OCI-LY7 (cell line): ENCODE measurements at regions not wholly inside any gene's neighbourhood (a gene's known extent, or its start where the extent isn't known, plus 50 kb on each side); places are given as distances from the start of the nearest gene placed in this dataset.

ENCODE experiments used
- BruUV-seq: library from RNA; stranded (reverse); fragments of 400-500 nt; replicated peaks from 2 replicates; lab custom pipeline; 2021; lab: Mats Ljungman, UMichigan
- CTCF ChIA-PET: fragments of 300-600 bp; sonication (Branson Sonifier 250); formaldehyde crosslinking; loops from one replicate; lab custom pipeline; 2022; ENCODE audit warnings: antibody characterized with exemption; ENCODE audit not compliant: unreplicated experiment; lab: Charles Lee
- POLR2A ChIA-PET: fragments of 300-600 bp; sonication (Branson Sonifier 250); formaldehyde crosslinking; loops from one replicate; lab custom pipeline; 2022; ENCODE audit warnings: antibody characterized with exemption; lab: Charles Lee
- DNase-seq: peaks from one replicate; pipeline ENCODE4 v3.0.0-alpha.2; 2015; ENCODE audit warnings: low spot score
- H2AFZ ChIP-seq: fragments of 200-600 bp; sonication (generic), shearing (Covaris generic); 2 replicates; pipeline ENCODE4 v1.6.1; 2014; ENCODE audit warnings: mild to moderate bottlenecking, antibody characterized with exemption, low read length, moderate library complexity
- H3K27ac ChIP-seq: fragments of 200-600 bp; sonication (generic); 2 replicates; pipeline ENCODE4 v1.5.1; 2014; ENCODE audit warnings: mixed run types, low read depth, mild to moderate bottlenecking, moderate library complexity, low read length, inconsistent platforms; ENCODE audit not compliant: poor library complexity, severe bottlenecking
- H3K36me3 ChIP-seq: fragments of 200-600 bp; sonication (generic); 2 replicates; pipeline ENCODE4 v1.6.1; 2014; ENCODE audit warnings: mild to moderate bottlenecking, antibody characterized with exemption, low read length, moderate library complexity, mixed read lengths; ENCODE audit not compliant: insufficient read depth
- H3K4me1 ChIP-seq: fragments of 200-600 bp; sonication (generic); 2 replicates; pipeline ENCODE4 v1.5.1; 2014; ENCODE audit warnings: mild to moderate bottlenecking, low read length; ENCODE audit not compliant: insufficient read depth, poor library complexity, severe bottlenecking
- H3K4me2 ChIP-seq: fragments of 200-600 bp; sonication (generic); 2 replicates; pipeline ENCODE4 v1.6.1; 2014; ENCODE audit warnings: mild to moderate bottlenecking, low read length
- H3K4me3 ChIP-seq: fragments of 200-600 bp; sonication (generic); 2 replicates; pipeline ENCODE4 v1.5.1; 2014; ENCODE audit warnings: mild to moderate bottlenecking, low read depth, low read length; ENCODE audit not compliant: poor library complexity, severe bottlenecking
- H3K79me2 ChIP-seq: fragments of 200-600 bp; sonication (generic); 2 replicates; pipeline ENCODE4 v1.6.1; 2016; ENCODE audit warnings: low read depth, mild to moderate bottlenecking, low read length, moderate library complexity, mixed read lengths; ENCODE audit not compliant: insufficient read depth
- H3K9me2 ChIP-seq: fragments of 200-600 bp; sonication (generic); 2 replicates; pipeline ENCODE4 v1.6.1; 2016; ENCODE audit warnings: mild to moderate bottlenecking, low read length, mixed read lengths; ENCODE audit not compliant: insufficient read depth
- H3K9me3 ChIP-seq: fragments of 200-600 bp; sonication (generic); 2 replicates; pipeline ENCODE4 v1.6.1; 2014; ENCODE audit warnings: mild to moderate bottlenecking, mixed run types, low read length, mixed read lengths
- H4K20me1 ChIP-seq: fragments of 200-600 bp; sonication (generic); 2 replicates; pipeline ENCODE4 v1.6.1; 2014; ENCODE audit warnings: mild to moderate bottlenecking, antibody characterized with exemption, low read length, moderate library complexity, mixed read lengths; ENCODE audit not compliant: insufficient read depth
- CTCF ChIP-seq: fragments of 200-600 bp; sonication (generic); conservative IDR thresholded peaks from 2 replicates; pipeline ENCODE4 v1.5.1; 2014; ENCODE audit warnings: mild to moderate bottlenecking, antibody characterized with exemption, low read length, moderate library complexity, mixed read lengths
- EZH2phosphoT487 ChIP-seq: fragments of 200-600 bp; sonication (generic); IDR thresholded peaks from 2 replicates; pipeline ENCODE4 v1.6.1; 2018; ENCODE audit warnings: low read depth, borderline replicate concordance, mild to moderate bottlenecking, mixed run types, antibody characterized with exemption, low read length, moderate library complexity, mixed read lengths
- intact Hi-C: fragments of 100-400 bp; cut with micrococcal nuclease; formaldehyde crosslinking; loops from one replicate; pipeline ENCODE4 v1.10.0; 2022; ENCODE audit not compliant: unreplicated experiment

- intact Hi-C loops = no loop called here
- Histone ChIP-seq H2AFZ (no peak overlapping the region), H3K4me3 (no peak overlapping the region), H3K27ac (no peak overlapping the region), H3K36me3 (no peaks in the 10 kb centered on the region), H3K9me2 (no peaks in the 10 kb centered on the region), H3K79me2 (no peaks in the 10 kb centered on the region), H3K4me2 (no peak overlapping the region), H3K9me3 (no peaks in the 10 kb centered on the region), H4K20me1 (no peaks in the 10 kb centered on the region), H3K4me1 (no peaks in the 10 kb centered on the region)
- TF ChIP-seq EZH2phosphoT487 = no peak
- BruUV-seq = no TSS peak
- POLR2A ChIA-PET = no interaction called here
- CTCF ChIA-PET = no interaction called here
- no peak for DNase-seq
These were observed 580.3 kb downstream of the BRD1 start for GRCh38 chr22:49247194-49247924.

- Histone ChIP-seq H3K9me2 (no peaks in the 10 kb centered on the region), H3K4me2 (no peak overlapping the region), H3K4me1 (no peaks in the 10 kb centered on the region), H3K27ac (no peak overlapping the region), H4K20me1 (no peaks in the 10 kb centered on the region), H3K36me3 (no peaks in the 10 kb centered on the region), H3K4me3 (no peak overlapping the region), H3K79me2 (no peaks in the 10 kb centered on the region), H3K9me3 (no peaks in the 10 kb centered on the region), H2AFZ (no peak overlapping the region)
- ChIA-PET POLR2A (interaction anchor here (0.7 kb wide), 1 partner anchor 140 kb away, joined by 3 read pairs; no protein-coding TSS in a partner anchor), CTCF (no interaction called here)
- BruUV-seq = no TSS peak
- intact Hi-C loops = no loop called here
- no peak for DNase-seq
- no peak for TF ChIP-seq CTCF
- TF ChIP-seq EZH2phosphoT487 = no peak
These were observed 582.9 kb downstream of the BRD1 start for GRCh38 chr22:49244466-49245420.

- H4K20me1 ChIP-seq = no peaks in the 10 kb centered on the region
- no peak overlapping the region for H3K27ac ChIP-seq
- no peaks in the 10 kb centered on the region for H3K9me2 ChIP-seq
- H3K4me3 ChIP-seq = no peak overlapping the region
- DNase-seq = no peak
- POLR2A ChIA-PET = no interaction called here
- no peak overlapping the region for H3K4me2 ChIP-seq
- H3K79me2 ChIP-seq = no peaks in the 10 kb centered on the region
- TF ChIP-seq CTCF = no peak
- TF ChIP-seq EZH2phosphoT487 = no peak
- BruUV-seq = no TSS peak
- H3K4me1 ChIP-seq = no peaks in the 10 kb centered on the region
- H3K9me3 ChIP-seq = no peaks in the 10 kb centered on the region
- no peak overlapping the region for H2AFZ ChIP-seq
- CTCF ChIA-PET = no interaction called here
- intact Hi-C loops = no loop called here
- H3K36me3 ChIP-seq = no peaks in the 10 kb centered on the region
These were observed 583.7 kb downstream of the BRD1 start for GRCh38 chr22:49243965-49244364.
